ENCODE measurements at regions not wholly inside any gene's neighbourhood (a gene's known extent, or its start where the extent isn't known, plus 50 kb on each side); places are given as distances from the start of the nearest gene placed in this dataset.

- no peak for DNase-seq (ENCODE audit: low spot score in 2 of 2)
- Histone ChIP-seq H3K27ac (no peak overlapping the region), H3K9me3 (no peaks in the 10 kb centered on the region), H3K4me3 (no peak overlapping the region), H3K36me3 (no peaks in the 10 kb centered on the region), H3K27me3 (no peaks in the 10 kb centered on the region), H3K4me1 (no peaks in the 10 kb centered on the region)
- WGBS, result 54% methylated on average over 2 of the region's 2 CpGs
- TF ChIP-seq CTCF (IDR thresholded peaks at IDR 0.05), result no peak
- TF ChIP-seq POLR2A (IDR thresholded peaks at IDR 0.05), result no peak
- no peak for TF ChIP-seq EP300 (IDR thresholded peaks at IDR 0.05)
- TF ChIP-seq POLR2AphosphoS5 (IDR thresholded peaks at IDR 0.05), result no peak
These were observed 466.6 kb upstream of the PABPC4L start for GRCh38 chr4:134668237-134668636.

- no peak overlapping the region for H3K27ac ChIP-seq
These were observed 465.1 kb upstream of the PABPC4L start for GRCh38 chr4:134666640-134667039.

GRCh38 chr4:134665429-134665828 lies 463.8 kb upstream of the PABPC4L start:
- DNase-seq (ENCODE audit: low spot score in 2 of 2), result no peak
- no peaks in the 10 kb centered on the region for H3K4me1 ChIP-seq
- H3K9me3 ChIP-seq, result no peaks in the 10 kb centered on the region
- WGBS, result 67% methylated on average over 2 of the region's 2 CpGs
- no peak overlapping the region for H3K4me3 ChIP-seq
- no peaks in the 10 kb centered on the region for H3K27me3 ChIP-seq
- no peak overlapping the region for H3K27ac ChIP-seq
- H3K36me3 ChIP-seq, result no peaks in the 10 kb centered on the region
- no peak for TF ChIP-seq POLR2AphosphoS5 (IDR thresholded peaks at IDR 0.05)
- no peak for TF ChIP-seq POLR2A (IDR thresholded peaks at IDR 0.05)
- TF ChIP-seq CTCF (IDR thresholded peaks at IDR 0.05), result no peak
- no peak for TF ChIP-seq EP300 (IDR thresholded peaks at IDR 0.05)

More at GRCh38 chr4:134666640-134667039, 465.1 kb upstream of the PABPC4L start:
- Histone ChIP-seq H3K36me3 (no peaks in the 10 kb centered on the region), H3K4me1 (no peaks in the 10 kb centered on the region), H3K9me3 (no peaks in the 10 kb centered on the region), H3K4me3 (no peak overlapping the region), H3K27me3 (no peaks in the 10 kb centered on the region)
- TF ChIP-seq EP300 (IDR thresholded peaks at IDR 0.05) (no peak), POLR2A (IDR thresholded peaks at IDR 0.05) (no peak), POLR2AphosphoS5 (IDR thresholded peaks at IDR 0.05) (no peak), CTCF (IDR thresholded peaks at IDR 0.05) (no peak)
- WGBS, result 55% methylated on average over 3 of the region's 4 CpGs
- no peak for DNase-seq (ENCODE audit: low spot score in 2 of 2)

GRCh38 chr4:134663742-134664141 lies 462.2 kb upstream of the PABPC4L start:
- TF ChIP-seq POLR2A (IDR thresholded peaks at IDR 0.05), result no peak
- TF ChIP-seq CTCF (IDR thresholded peaks at IDR 0.05), result no peak
- Histone ChIP-seq H3K27ac (no peak overlapping the region), H3K9me3 (no peaks in the 10 kb centered on the region), H3K36me3 (no peaks in the 10 kb centered on the region), H3K27me3 (no peaks in the 10 kb centered on the region), H3K4me1 (no peaks in the 10 kb centered on the region), H3K4me3 (no peak overlapping the region)
- WGBS, result 85% methylated on average over 1 of the region's 1 CpG
- no peak for DNase-seq (ENCODE audit: low spot score in 2 of 2)

GRCh38 chr4:134650461-134650860 lies 448.9 kb upstream of the PABPC4L start:
- no peak for TF ChIP-seq POLR2AphosphoS5 (IDR thresholded peaks at IDR 0.05)
- no peak for TF ChIP-seq CTCF (IDR thresholded peaks at IDR 0.05)
- no peak for TF ChIP-seq EP300 (IDR thresholded peaks at IDR 0.05)
- H3K4me3 ChIP-seq, result no peak overlapping the region
- H3K27me3 ChIP-seq, result no peaks in the 10 kb centered on the region
- no peaks in the 10 kb centered on the region for H3K9me3 ChIP-seq
- H3K27ac ChIP-seq, result no peak overlapping the region
- no peak for DNase-seq (ENCODE audit: low spot score in 2 of 2)
- no peaks in the 10 kb centered on the region for H3K4me1 ChIP-seq
- 85% methylated on average over 2 of the region's 2 CpGs for WGBS
- no peaks in the 10 kb centered on the region for H3K36me3 ChIP-seq

Measured in suprapubic skin (tissue), 4 donors.